OCI-LY1 (cell line): ENCODE measurements at regions not wholly inside any gene's neighbourhood (a gene's known extent, or its start where the extent isn't known, plus 50 kb on each side); places are given as distances from the start of the nearest gene placed in this dataset.

Experiments used
- H2AFZ ChIP-seq: fragments of 200-600 bp; sonication (generic), shearing (Covaris generic); 2 replicates; pipeline ENCODE4 v1.6.0; 2014; ENCODE audit warnings: antibody characterized with exemption, mild to moderate bottlenecking, low read length
- H3F3A ChIP-seq: fragments of 200-600 bp; sonication (generic), shearing (Covaris generic); 2 replicates; pipeline ENCODE4 v1.6.0; 2014; ENCODE audit warnings: mild to moderate bottlenecking, antibody characterized with exemption, low read length, moderate library complexity; ENCODE audit not compliant: insufficient read depth
- H3K27ac ChIP-seq: fragments of 200-600 bp; sonication (generic); 2 replicates; pipeline ENCODE4 v1.5.1; 2014; ENCODE audit warnings: low read length, mixed run types, mild to moderate bottlenecking, low read depth; ENCODE audit not compliant: poor library complexity, severe bottlenecking
- H3K27me3 ChIP-seq: fragments of 200-600 bp; sonication (generic); 2 replicates; pipeline ENCODE4 v1.6.0; 2014; ENCODE audit warnings: antibody characterized with exemption, mild to moderate bottlenecking, low read length, moderate library complexity; ENCODE audit not compliant: insufficient read depth
- H3K36me3 ChIP-seq: fragments of 200-600 bp; sonication (generic); 2 replicates; pipeline ENCODE4 v1.6.1; 2014; ENCODE audit warnings: mild to moderate bottlenecking, antibody characterized with exemption, low read length, moderate library complexity, mixed read lengths; ENCODE audit not compliant: insufficient read depth
- H3K4me1 ChIP-seq: fragments of 200-600 bp; sonication (generic); 2 replicates; pipeline ENCODE4 v1.5.1; 2014; ENCODE audit warnings: mild to moderate bottlenecking, low read length, moderate library complexity; ENCODE audit not compliant: insufficient read depth, severe bottlenecking
- H3K4me2 ChIP-seq: fragments of 200-600 bp; sonication (generic), shearing (Covaris generic); 2 replicates; pipeline ENCODE4 v1.6.1; 2014; ENCODE audit warnings: low read length
- H3K4me3 ChIP-seq: fragments of 200-600 bp; sonication (generic); 2 replicates; pipeline ENCODE4 v1.5.1; 2014; ENCODE audit warnings: low read length, low read depth, mild to moderate bottlenecking, mixed read lengths; ENCODE audit not compliant: poor library complexity, severe bottlenecking
- H3K79me2 ChIP-seq: fragments of 200-600 bp; shearing (Covaris generic); 2 replicates; pipeline ENCODE4 v1.6.1; 2016; ENCODE audit warnings: mixed run types, low read length, mixed read lengths; ENCODE audit not compliant: insufficient read depth
- H3K9ac ChIP-seq: fragments of 200-600 bp; sonication (generic), shearing (Covaris generic); 2 replicates; pipeline ENCODE4 v1.6.1; 2014; ENCODE audit warnings: mild to moderate bottlenecking, low read length, mixed read lengths
- H3K9me2 ChIP-seq: fragments of 200-600 bp; sonication (generic), shearing (Covaris generic); 2 replicates; pipeline ENCODE4 v1.6.1; 2014; ENCODE audit warnings: low read depth, mild to moderate bottlenecking, low read length, mixed read lengths
- H3K9me3 ChIP-seq: fragments of 200-600 bp; shearing (Covaris generic); 2 replicates; pipeline ENCODE4 v1.6.1; 2014; ENCODE audit warnings: low read length, mixed read lengths
- H4K20me1 ChIP-seq: fragments of 200-600 bp; sonication (generic), shearing (Covaris generic); 2 replicates; pipeline ENCODE4 v1.6.0; 2016; ENCODE audit warnings: mild to moderate bottlenecking, low read length; ENCODE audit not compliant: insufficient read depth
- CTCF ChIP-seq: fragments of 200-600 bp; sonication (generic), shearing (Covaris generic); IDR thresholded peaks from 2 replicates; pipeline ENCODE4 v1.5.1; 2017; ENCODE audit warnings: mild to moderate bottlenecking, antibody characterized with exemption, low read length, moderate library complexity, mixed read lengths
- EZH2 ChIP-seq: fragments of 200-600 bp; sonication (generic), shearing (Covaris generic); IDR thresholded peaks from 2 replicates; pipeline ENCODE4 v1.8.0; 2017; ENCODE audit warnings: borderline replicate concordance, mixed run types, mild to moderate bottlenecking, antibody characterized with exemption, low read length, moderate library complexity, mixed read lengths

GRCh38 chr17:72189768-72190593 lies 69.2 kb downstream of the SOX9 start:
- Histone ChIP-seq H3K9me3 (no peaks in the 10 kb centered on the region), H3K79me2 (no peaks in the 10 kb centered on the region), H3K9ac (no peak overlapping the region), H2AFZ (no peak overlapping the region), H3K4me2 (no peak overlapping the region), H3K4me3 (no peak overlapping the region), H3K36me3 (no peaks in the 10 kb centered on the region), H3K9me2 (no peaks in the 10 kb centered on the region), H3K27ac (no peak overlapping the region), H3F3A (no peaks in the 10 kb centered on the region), H3K4me1 (no peaks in the 10 kb centered on the region), H3K27me3 (0 out of 2 replicates have a peak, but pooled peaks cover 3% of the 10 kb centered on the region), H4K20me1 (no peaks in the 10 kb centered on the region)
- TF ChIP-seq CTCF (no peak), EZH2 (no peak)

- H3K79me2 ChIP-seq, result no peaks in the 10 kb centered on the region
- no peaks in the 10 kb centered on the region for H4K20me1 ChIP-seq
- H3K9ac ChIP-seq, result no peak overlapping the region
- no peaks in the 10 kb centered on the region for H3K9me3 ChIP-seq
- no peaks in the 10 kb centered on the region for H3F3A ChIP-seq
- no peak overlapping the region for H3K27ac ChIP-seq
- TF ChIP-seq EZH2 (no peak), CTCF (no peak)
- H3K36me3 ChIP-seq, result no peaks in the 10 kb centered on the region
- no peak overlapping the region for H2AFZ ChIP-seq
- H3K9me2 ChIP-seq, result no peaks in the 10 kb centered on the region
- H3K4me1 ChIP-seq, result no peaks in the 10 kb centered on the region
- H3K27me3 ChIP-seq, result 0 out of 2 replicates have a peak, but pooled peaks cover 3% of the 10 kb centered on the region
- H3K4me2 ChIP-seq, result no peak overlapping the region
- H3K4me3 ChIP-seq, result no peak overlapping the region
Observed at GRCh38 chr17:72191356-72191755, 70.5 kb downstream of the SOX9 start.

GRCh38 chr17:72191921-72192799 lies 71.3 kb downstream of the SOX9 start:
- Histone ChIP-seq H3K4me3 (no peak overlapping the region), H3K4me1 (no peaks in the 10 kb centered on the region), H4K20me1 (no peaks in the 10 kb centered on the region), H3F3A (no peaks in the 10 kb centered on the region), H3K9me3 (no peaks in the 10 kb centered on the region), H3K9ac (no peak overlapping the region), H3K4me2 (no peak overlapping the region), H3K27ac (no peak overlapping the region), H3K27me3 (0 out of 2 replicates have a peak, but pooled peaks cover 3% of the 10 kb centered on the region), H3K9me2 (no peaks in the 10 kb centered on the region), H2AFZ (no peak overlapping the region), H3K79me2 (no peaks in the 10 kb centered on the region), H3K36me3 (no peaks in the 10 kb centered on the region)
- no peak for TF ChIP-seq EZH2
- TF ChIP-seq CTCF, result no peak
